Neural progenitor cell (in vitro differentiated cells): ENCODE measurements at regions not wholly inside any gene's neighbourhood (a gene's known extent, or its start where the extent isn't known, plus 50 kb on each side); places are given as distances from the start of the nearest gene placed in this dataset.

ENCODE experiments used
- CTCF ChIP-seq: fragments of 200-600 bp; sonication (generic); IDR thresholded peaks from 2 replicates; pipeline ENCODE4 v1.5.1; 2017; ENCODE audit warnings: antibody characterized with exemption, mild to moderate bottlenecking
- EZH2 ChIP-seq: fragments of 200-600 bp; sonication (generic); IDR thresholded peaks from 2 replicates; pipeline ENCODE4 v1.6.1; 2017; ENCODE audit warnings: antibody characterized with exemption, mild to moderate bottlenecking, moderate library complexity

GRCh38 chr2:60677356-60677755, 78.7 kb upstream of the PAPOLG start:
- no peak for TF ChIP-seq CTCF
- TF ChIP-seq EZH2, result no peak
